ENCODE measurements at regions not wholly inside any gene's neighbourhood (a gene's known extent, or its start where the extent isn't known, plus 50 kb on each side); places are given as distances from the start of the nearest gene placed in this dataset.

DNA sequence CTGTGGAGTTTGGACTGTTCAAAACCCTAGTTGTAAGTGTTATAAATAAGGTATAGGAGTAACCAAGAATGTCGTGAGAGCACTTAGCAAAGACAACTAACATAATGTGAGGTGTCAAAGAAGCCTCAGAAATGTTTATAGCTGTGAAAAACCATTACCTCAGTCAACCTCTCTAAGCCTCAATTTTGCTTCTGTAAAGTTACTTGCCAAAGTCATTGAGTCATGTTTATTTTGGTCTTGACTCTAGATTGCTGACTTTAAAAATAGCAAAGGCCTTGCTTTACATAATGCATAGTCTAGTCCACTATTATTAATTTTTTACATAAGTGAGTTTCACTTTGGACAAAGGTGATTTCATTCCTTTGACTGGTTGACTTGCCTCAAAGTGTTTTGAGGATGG lies 257.6 kb upstream of the CXXC4 start:
- TF ChIP-seq, protein P1, sequence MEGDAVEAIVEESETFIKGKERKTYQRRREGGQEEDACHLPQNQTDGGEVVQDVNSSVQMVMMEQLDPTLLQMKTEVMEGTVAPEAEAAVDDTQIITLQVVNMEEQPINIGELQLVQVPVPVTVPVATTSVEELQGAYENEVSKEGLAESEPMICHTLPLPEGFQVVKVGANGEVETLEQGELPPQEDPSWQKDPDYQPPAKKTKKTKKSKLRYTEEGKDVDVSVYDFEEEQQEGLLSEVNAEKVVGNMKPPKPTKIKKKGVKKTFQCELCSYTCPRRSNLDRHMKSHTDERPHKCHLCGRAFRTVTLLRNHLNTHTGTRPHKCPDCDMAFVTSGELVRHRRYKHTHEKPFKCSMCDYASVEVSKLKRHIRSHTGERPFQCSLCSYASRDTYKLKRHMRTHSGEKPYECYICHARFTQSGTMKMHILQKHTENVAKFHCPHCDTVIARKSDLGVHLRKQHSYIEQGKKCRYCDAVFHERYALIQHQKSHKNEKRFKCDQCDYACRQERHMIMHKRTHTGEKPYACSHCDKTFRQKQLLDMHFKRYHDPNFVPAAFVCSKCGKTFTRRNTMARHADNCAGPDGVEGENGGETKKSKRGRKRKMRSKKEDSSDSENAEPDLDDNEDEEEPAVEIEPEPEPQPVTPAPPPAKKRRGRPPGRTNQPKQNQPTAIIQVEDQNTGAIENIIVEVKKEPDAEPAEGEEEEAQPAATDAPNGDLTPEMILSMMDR (IDR thresholded peaks at IDR 0.05; ENCODE audit: unreplicated experiment): no peak
- intact Hi-C loops (cut with micrococcal nuclease): no loop called here
- no TSS peak for BruUV-seq (replicated peaks)
- Mint-ChIP-seq H3K9me3 (ENCODE audit: unreplicated experiment) (no peaks in the 10 kb centered on the region), H3K27me3 (ENCODE audit: insufficient read depth, unreplicated experiment) (no peaks in the 10 kb centered on the region), H3K4me1 (ENCODE audit: insufficient read depth, unreplicated experiment) (no peaks in the 10 kb centered on the region), H3K4me3 (ENCODE audit: unreplicated experiment) (no peak overlapping the region), H3K36me3 (ENCODE audit: insufficient read depth, unreplicated experiment) (no peaks in the 10 kb centered on the region), H3K27ac (ENCODE audit: low read depth, unreplicated experiment) (no peak overlapping the region)
- DNase-seq (ENCODE audit: unreplicated experiment): no peak
- ChIA-PET CTCF (interaction anchor here (1.0 kb wide), 1 partner anchor 18 kb away, joined by 3 read pairs; no protein-coding TSS in a partner anchor), POLR2A (interaction anchor here (1.0 kb wide), 1 partner anchor 9 kb away, joined by 4 read pairs; no protein-coding TSS in a partner anchor)

GRCh38 chr4:104756837-104757236 lies 262.1 kb upstream of the CXXC4 start:
- TF ChIP-seq, protein P1 (IDR thresholded peaks at IDR 0.05; ENCODE audit: unreplicated experiment): no peak
- CTCF ChIA-PET: no interaction called here

GRCh38 chr4:104758574-104758973 lies 263.9 kb upstream of the CXXC4 start:
- intact Hi-C loops (cut with micrococcal nuclease): no loop called here
- Mint-ChIP-seq H3K9me3 (ENCODE audit: unreplicated experiment) (no peaks in the 10 kb centered on the region), H3K4me1 (ENCODE audit: insufficient read depth, unreplicated experiment) (no peaks in the 10 kb centered on the region), H3K36me3 (ENCODE audit: insufficient read depth, unreplicated experiment) (no peaks in the 10 kb centered on the region), H3K27ac (ENCODE audit: low read depth, unreplicated experiment) (no peak overlapping the region), H3K27me3 (ENCODE audit: insufficient read depth, unreplicated experiment) (no peaks in the 10 kb centered on the region), H3K4me3 (ENCODE audit: unreplicated experiment) (no peak overlapping the region)
- TF ChIP-seq, protein P1 (IDR thresholded peaks at IDR 0.05; ENCODE audit: unreplicated experiment): no peak
- ChIA-PET CTCF (no interaction called here), POLR2A (interaction anchor here (0.6 kb wide), 1 partner anchor 1272 kb away, joined by 3 read pairs; no protein-coding TSS in a partner anchor)
- no TSS peak for BruUV-seq (replicated peaks)
- no peak for DNase-seq (ENCODE audit: unreplicated experiment)

More at GRCh38 chr4:104756837-104757236, 262.1 kb upstream of the CXXC4 start:
- H3K9me3 Mint-ChIP-seq (ENCODE audit: unreplicated experiment): no peaks in the 10 kb centered on the region
- BruUV-seq (replicated peaks): no TSS peak
- no peak overlapping the region for H3K27ac Mint-ChIP-seq (ENCODE audit: low read depth, unreplicated experiment)
- POLR2A ChIA-PET: no interaction called here
- intact Hi-C loops (cut with micrococcal nuclease): no loop called here
- H3K27me3 Mint-ChIP-seq (ENCODE audit: insufficient read depth, unreplicated experiment): no peaks in the 10 kb centered on the region
- H3K4me3 Mint-ChIP-seq (ENCODE audit: unreplicated experiment): no peak overlapping the region
- H3K36me3 Mint-ChIP-seq (ENCODE audit: insufficient read depth, unreplicated experiment): no peaks in the 10 kb centered on the region
- DNase-seq (ENCODE audit: unreplicated experiment): no peak
- no peaks in the 10 kb centered on the region for H3K4me1 Mint-ChIP-seq (ENCODE audit: insufficient read depth, unreplicated experiment)

DNA sequence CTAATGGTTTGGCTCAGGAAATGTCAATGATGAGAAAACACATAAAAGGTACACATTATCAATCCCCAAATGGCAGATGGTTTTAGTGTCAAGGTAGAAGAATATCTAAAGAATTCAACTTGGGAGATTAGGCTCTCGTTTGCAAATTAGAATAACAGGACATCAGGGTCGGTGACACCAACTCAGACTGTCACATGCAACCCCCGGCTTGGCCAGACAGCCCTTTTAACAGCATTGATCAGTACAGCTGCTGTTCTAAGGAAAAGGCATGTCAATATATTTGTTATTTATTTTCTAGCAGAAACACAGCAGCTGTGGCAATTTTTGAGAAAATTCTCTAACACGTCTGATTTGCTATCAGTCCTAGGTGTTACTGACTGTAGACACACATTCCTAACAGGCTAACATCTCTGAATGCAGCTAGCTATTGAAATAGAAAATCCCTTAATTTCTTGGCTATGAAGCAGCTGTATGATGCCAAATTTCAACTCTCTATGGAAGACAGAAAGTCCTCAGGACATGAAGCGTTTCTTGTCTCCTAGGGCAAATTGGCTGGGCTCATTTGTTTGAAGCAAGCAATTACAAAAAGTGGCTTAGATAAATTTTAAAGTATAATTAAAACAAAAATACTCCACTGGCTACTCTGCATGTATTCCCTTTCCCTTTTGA lies 269.0 kb upstream of the CXXC4 start:
- intact Hi-C loops (cut with micrococcal nuclease): no loop called here
- CTCF ChIA-PET: no interaction called here
- Mint-ChIP-seq H3K9me3 (ENCODE audit: unreplicated experiment) (no peaks in the 10 kb centered on the region), H3K27ac (ENCODE audit: low read depth, unreplicated experiment) (no peak overlapping the region), H3K4me1 (ENCODE audit: insufficient read depth, unreplicated experiment) (no peaks in the 10 kb centered on the region), H3K4me3 (ENCODE audit: unreplicated experiment) (no peak overlapping the region), H3K27me3 (ENCODE audit: insufficient read depth, unreplicated experiment) (no peaks in the 10 kb centered on the region), H3K36me3 (ENCODE audit: insufficient read depth, unreplicated experiment) (no peaks in the 10 kb centered on the region)
- POLR2A ChIA-PET: no interaction called here
- TF ChIP-seq, protein P1 (IDR thresholded peaks at IDR 0.05; ENCODE audit: unreplicated experiment): no peak
- BruUV-seq (replicated peaks): no TSS peak
- DNase-seq (ENCODE audit: unreplicated experiment): no peak

Data from MCF 10A (cell line).